ENCODE measurements at regions not wholly inside any gene's neighbourhood (a gene's known extent, or its start where the extent isn't known, plus 50 kb on each side); places are given as distances from the start of the nearest gene placed in this dataset.

GRCh38 chr1:115900856-115901255, 59.9 kb upstream of the NHLH2 start:
- no peak for TF ChIP-seq POLR2AphosphoS5 (IDR thresholded peaks at IDR 0.05; ENCODE audit: borderline replicate concordance, low read depth, low read length)
- TF ChIP-seq EZH2 (IDR thresholded peaks at IDR 0.05), result no peak

All from SK-N-MC (cell line).